Choroid plexus epithelial cell (primary cell): ENCODE measurements at regions not wholly inside any gene's neighbourhood (a gene's known extent, or its start where the extent isn't known, plus 50 kb on each side); places are given as distances from the start of the nearest gene placed in this dataset.

Experiments
- DNase-seq: peaks from one replicate; pipeline ENCODE4 v3.0.0-alpha.2; 2010; ENCODE audit warnings: low read depth
- H3K4me3 ChIP-seq: 2 replicates; pipeline ENCODE4 v1.5.1; 2011; ENCODE audit warnings: low read depth, mild to moderate bottlenecking, control low read depth, low read length, moderate library complexity
- CTCF ChIP-seq: conservative IDR thresholded peaks from 2 replicates; pipeline ENCODE4 v1.5.1; 2011; ENCODE audit warnings: low read depth, mild to moderate bottlenecking, control low read depth, inconsistent platforms, low read length, moderate library complexity

- no peak for TF ChIP-seq CTCF
- no peak for DNase-seq
- H3K4me3 ChIP-seq = no peak overlapping the region
Measured at GRCh38 chr6:67353861-67354260, 1281.2 kb upstream of the ADGRB3 start.

GRCh38 chr6:67352717-67353116 lies 1282.4 kb upstream of the ADGRB3 start:
- DNase-seq = no peak
- no peak for TF ChIP-seq CTCF
- H3K4me3 ChIP-seq = no peak overlapping the region

GRCh38 chr6:67350729-67351128 lies 1284.4 kb upstream of the ADGRB3 start:
- H3K4me3 ChIP-seq = no peak overlapping the region
- no peak for TF ChIP-seq CTCF
- DNase-seq = no peak

- no peak for TF ChIP-seq CTCF
- DNase-seq = peak; percentile 35
- H3K4me3 ChIP-seq = no peak overlapping the region
Measured at GRCh38 chr6:67345946-67346345, 1289.1 kb upstream of the ADGRB3 start.

GRCh38 chr6:67336014-67336413 lies 1299.1 kb upstream of the ADGRB3 start:
- no peak for TF ChIP-seq CTCF
- DNase-seq = peak; percentile 49

GRCh38 chr6:67331304-67331703 lies 1303.8 kb upstream of the ADGRB3 start:
- TF ChIP-seq CTCF = no peak

More at GRCh38 chr6:67336014-67336413, 1299.1 kb upstream of the ADGRB3 start:
- no peak overlapping the region for H3K4me3 ChIP-seq

GRCh38 chr6:67328269-67328668 lies 1306.8 kb upstream of the ADGRB3 start:
- H3K4me3 ChIP-seq = no peak overlapping the region
- no peak for DNase-seq
- no peak for TF ChIP-seq CTCF

More at GRCh38 chr6:67331304-67331703, 1303.8 kb upstream of the ADGRB3 start:
- H3K4me3 ChIP-seq = no peak overlapping the region
- peak; percentile 51 for DNase-seq
